ENCODE measurements at regions not wholly inside any gene's neighbourhood (a gene's known extent, or its start where the extent isn't known, plus 50 kb on each side); places are given as distances from the start of the nearest gene placed in this dataset.
A peak's percentile ranks its signal among the peaks of the same experiment; 100 is the strongest.

- no peak for DNase-seq
These were observed 231.3 kb upstream of the TYRP1 start for GRCh38 chr9:12461763-12462460.

GRCh38 chr9:12462861-12463260, 230.3 kb upstream of the TYRP1 start:
- no peak for DNase-seq

GRCh38 chr9:12463641-12464040, 229.5 kb upstream of the TYRP1 start:
- DNase-seq, result no peak

- no peak for DNase-seq
These were observed 228.8 kb upstream of the TYRP1 start for GRCh38 chr9:12464400-12464799.

- peak in 1 of 2 experiments; percentile 31 for DNase-seq
These were observed 228.2 kb upstream of the TYRP1 start for GRCh38 chr9:12464910-12465512.

GRCh38 chr9:12469084-12469483, 224.1 kb upstream of the TYRP1 start:
- DNase-seq, result no peak

GRCh38 chr9:12494411-12494810, 198.8 kb upstream of the TYRP1 start:
- no peak for DNase-seq

GRCh38 chr9:12497790-12498189, 195.4 kb upstream of the TYRP1 start:
- no peak for DNase-seq

GRCh38 chr9:12502520-12502919, 190.7 kb upstream of the TYRP1 start:
- no peak for DNase-seq

- no peak for DNase-seq
These were observed 189.5 kb upstream of the TYRP1 start for GRCh38 chr9:12503606-12504122.

- no peak for DNase-seq
These were observed 182.6 kb upstream of the TYRP1 start for GRCh38 chr9:12510551-12510950.

- no peak for DNase-seq
These were observed 181.5 kb upstream of the TYRP1 start for GRCh38 chr9:12511726-12512125.

- DNase-seq, result no peak
These were observed 177.2 kb upstream of the TYRP1 start for GRCh38 chr9:12516031-12516430.

- DNase-seq, result no peak
These were observed 176.6 kb upstream of the TYRP1 start for GRCh38 chr9:12516573-12516972.

GRCh38 chr9:12538842-12539579, 154.2 kb upstream of the TYRP1 start:
- no peak for DNase-seq

- no peak for DNase-seq
These were observed 153.6 kb upstream of the TYRP1 start for GRCh38 chr9:12539580-12539975.

GRCh38 chr9:12544700-12545099, 148.5 kb upstream of the TYRP1 start:
- DNase-seq, result no peak

GRCh38 chr9:12554636-12555035, 138.5 kb upstream of the TYRP1 start:
- DNase-seq, result no peak

GRCh38 chr9:12566404-12567090, 126.6 kb upstream of the TYRP1 start:
- no peak for DNase-seq

- DNase-seq, result no peak
These were observed 108.3 kb upstream of the TYRP1 start for GRCh38 chr9:12584656-12585522.

GRCh38 chr9:12595400-12595799, 97.8 kb upstream of the TYRP1 start:
- DNase-seq, result no peak

- DNase-seq, result no peak
These were observed 88.9 kb upstream of the TYRP1 start for GRCh38 chr9:12604164-12604821.

Data from NCI-H1930 (cell line).